Cerebellar cortex (tissue), 1 donor: ENCODE measurements at regions not wholly inside any gene's neighbourhood (a gene's known extent, or its start where the extent isn't known, plus 50 kb on each side); places are given as distances from the start of the nearest gene placed in this dataset.

ENCODE experiments used
- DNase-seq: peaks from one replicate; pipeline ENCODE4 v3.0.0-alpha.2; 2015; ENCODE audit warnings: low spot score

GRCh38 chr20:48571949-48572847 is 255.6 kb downstream of the PREX1 start:
- no peak for DNase-seq

- no peak for DNase-seq
Observed at GRCh38 chr20:48569679-48570078, 258.1 kb downstream of the PREX1 start.

GRCh38 chr20:48568520-48568919 is 259.3 kb downstream of the PREX1 start:
- DNase-seq: no peak

- DNase-seq: no peak
Observed at GRCh38 chr20:48567145-48567544, 260.7 kb downstream of the PREX1 start.

GRCh38 chr20:48564982-48565539 is 262.7 kb downstream of the PREX1 start:
- DNase-seq: no peak

GRCh38 chr20:48563191-48563870 is 264.5 kb downstream of the PREX1 start:
- DNase-seq: no peak

GRCh38 chr20:48562586-48563116 is 265.1 kb downstream of the PREX1 start:
- no peak for DNase-seq

- DNase-seq: no peak
Observed at GRCh38 chr20:48558906-48559305, 268.9 kb downstream of the PREX1 start.

GRCh38 chr20:48557380-48557779 is 270.4 kb downstream of the PREX1 start:
- no peak for DNase-seq

GRCh38 chr20:48556956-48557355 is 270.8 kb downstream of the PREX1 start:
- DNase-seq: no peak

- DNase-seq: no peak
Observed at GRCh38 chr20:48552550-48552949, 275.2 kb downstream of the PREX1 start.

GRCh38 chr20:48550814-48551213 is 277.0 kb downstream of the PREX1 start:
- DNase-seq: no peak

GRCh38 chr20:48547664-48548063 is 280.1 kb downstream of the PREX1 start:
- DNase-seq: no peak

- DNase-seq: no peak
Observed at GRCh38 chr20:48544402-48545339, 283.1 kb downstream of the PREX1 start.

- no peak for DNase-seq
Observed at GRCh38 chr20:48541581-48542071, 286.2 kb downstream of the PREX1 start.

GRCh38 chr20:48538856-48539255 is 288.9 kb downstream of the PREX1 start:
- DNase-seq: no peak

GRCh38 chr20:48538058-48538825 is 289.6 kb downstream of the PREX1 start:
- no peak for DNase-seq

- peak; percentile 76 for DNase-seq
Observed at GRCh38 chr20:48536206-48536605, 291.6 kb downstream of the PREX1 start.

- no peak for DNase-seq
Observed at GRCh38 chr20:48535556-48535955, 292.2 kb downstream of the PREX1 start.

- no peak for DNase-seq
Observed at GRCh38 chr20:48532028-48532427, 295.8 kb downstream of the PREX1 start.

- DNase-seq: no peak
Observed at GRCh38 chr20:48531505-48531904, 296.3 kb downstream of the PREX1 start.
